ENCODE measurements at regions not wholly inside any gene's neighbourhood (a gene's known extent, or its start where the extent isn't known, plus 50 kb on each side); places are given as distances from the start of the nearest gene placed in this dataset.

DNA sequence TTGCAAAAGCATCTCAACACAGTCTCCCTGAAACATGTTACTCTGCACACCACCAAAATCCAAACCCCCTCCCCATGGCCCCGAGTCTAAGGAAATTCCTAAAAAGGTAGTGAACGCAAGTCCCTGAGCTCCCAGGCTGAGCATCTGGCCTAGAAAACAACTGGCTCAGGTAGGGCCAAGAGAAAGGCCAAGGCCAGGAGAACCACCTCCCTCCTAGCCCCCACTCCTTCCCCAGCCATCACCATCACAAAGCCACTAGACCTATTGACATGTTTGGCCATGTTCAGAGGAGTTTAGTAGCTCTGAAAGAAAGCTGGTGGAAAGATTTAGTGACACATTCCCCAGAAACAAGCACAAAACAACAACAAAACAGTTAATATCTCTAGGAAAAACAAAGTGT is 220.0 kb upstream of the PSMD7 start:
- TF ChIP-seq CTCF (IDR thresholded peaks at IDR 0.05) (no peak), POLR2A (IDR thresholded peaks at IDR 0.05) (no peak)

Measured in tibial nerve (tissue), 3 donors.